H1 (cell line): ENCODE measurements at regions not wholly inside any gene's neighbourhood (a gene's known extent, or its start where the extent isn't known, plus 50 kb on each side); places are given as distances from the start of the nearest gene placed in this dataset.

Experiments
- BCL11A ChIP-seq, 2 experiments: IDR thresholded peaks; one replicate each; pipeline ENCODE4 v1.6.1; 2011; ENCODE audit warnings: low read depth in 2 of 2, low read length in 2 of 2, mild to moderate bottlenecking in 2 of 2
- BRCA1 ChIP-seq: IDR thresholded peaks from 2 replicates; pipeline ENCODE4 v1.6.1; 2012; ENCODE audit warnings: low read depth, low read length, improper control_type of control experiment
- EZH2 ChIP-seq: fragments of 200-600 bp; sonication (generic); IDR thresholded peaks from 2 replicates; pipeline ENCODE4 v1.7.1; 2012; ENCODE audit warnings: low read depth, mild to moderate bottlenecking, moderate library complexity, low read length, inconsistent platforms; ENCODE audit not compliant: severe bottlenecking
- HDAC6 ChIP-seq: IDR thresholded peaks from one replicate; pipeline ENCODE4 v1.7.1; 2012; ENCODE audit warnings: low read depth, mild to moderate bottlenecking, inconsistent platforms, low read length, moderate library complexity
- JUND ChIP-seq: IDR thresholded peaks from 2 replicates; pipeline ENCODE4 v1.6.1; 2011; ENCODE audit warnings: mild to moderate bottlenecking, improper control_type of control experiment, low read length
- PHF8 ChIP-seq: fragments of 200-600 bp; sonication (generic); conservative IDR thresholded peaks from 2 replicates; pipeline ENCODE4 v1.7.1; 2012; ENCODE audit warnings: low read depth, mild to moderate bottlenecking, inconsistent platforms, low read length, moderate library complexity
- POLR2AphosphoS5 ChIP-seq: IDR thresholded peaks from 2 replicates; pipeline ENCODE4 v1.6.1; 2011; ENCODE audit warnings: low read depth, low read length
- SAP30 ChIP-seq: fragments of 300-600 bp; sonication (generic); IDR thresholded peaks from 2 replicates; pipeline ENCODE4 v1.7.1; 2012; ENCODE audit warnings: low read length, moderate library complexity, mild to moderate bottlenecking, inconsistent platforms; ENCODE audit not compliant: insufficient read depth, insufficient replicate concordance
- TAF1 ChIP-seq: IDR thresholded peaks from 2 replicates; pipeline ENCODE4 v1.6.1; 2011; ENCODE audit warnings: mild to moderate bottlenecking, low read depth, low read length
- TF ChIP-seq, protein P1 (sequence below), 3 experiments: IDR thresholded peaks; 1 replicate in 2 of 3; 2 replicates in 1 of 3; pipeline versions ENCODE4 v1.5.1 to v1.6.1; 2011; ENCODE audit warnings: low read length in 3 of 3, mild to moderate bottlenecking in 3 of 3, inconsistent platforms in 2 of 3, low read depth in 1 of 3, moderate library complexity in 1 of 3; ENCODE audit not compliant: insufficient read depth in 1 of 3; ENCODE audit errors: control extremely low read depth in 1 of 3
- TF ChIP-seq, protein P2 (sequence below): IDR thresholded peaks from 2 replicates; pipeline ENCODE4 v1.6.1; 2012; ENCODE audit warnings: inconsistent platforms

DNA sequence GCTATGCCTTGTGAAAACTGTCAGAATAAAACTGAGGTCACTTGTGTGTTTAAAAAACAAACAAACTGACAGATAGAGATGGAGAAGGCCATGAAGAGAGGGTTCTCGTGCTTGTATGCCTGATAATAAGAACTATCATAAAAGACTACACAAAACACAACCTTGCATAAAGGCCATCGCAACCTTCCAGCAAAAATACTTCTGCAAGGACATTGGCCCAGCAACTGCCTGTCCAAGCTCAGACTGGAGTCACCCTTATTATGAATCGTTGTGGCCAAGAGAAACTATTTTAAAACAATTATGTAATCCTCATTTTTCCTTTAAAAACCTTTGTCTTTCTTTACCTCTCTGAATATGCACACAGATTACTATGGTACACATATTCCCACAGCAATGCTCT, 93.0 kb upstream of the SMLR1 start:
- TF ChIP-seq, protein P1, sequence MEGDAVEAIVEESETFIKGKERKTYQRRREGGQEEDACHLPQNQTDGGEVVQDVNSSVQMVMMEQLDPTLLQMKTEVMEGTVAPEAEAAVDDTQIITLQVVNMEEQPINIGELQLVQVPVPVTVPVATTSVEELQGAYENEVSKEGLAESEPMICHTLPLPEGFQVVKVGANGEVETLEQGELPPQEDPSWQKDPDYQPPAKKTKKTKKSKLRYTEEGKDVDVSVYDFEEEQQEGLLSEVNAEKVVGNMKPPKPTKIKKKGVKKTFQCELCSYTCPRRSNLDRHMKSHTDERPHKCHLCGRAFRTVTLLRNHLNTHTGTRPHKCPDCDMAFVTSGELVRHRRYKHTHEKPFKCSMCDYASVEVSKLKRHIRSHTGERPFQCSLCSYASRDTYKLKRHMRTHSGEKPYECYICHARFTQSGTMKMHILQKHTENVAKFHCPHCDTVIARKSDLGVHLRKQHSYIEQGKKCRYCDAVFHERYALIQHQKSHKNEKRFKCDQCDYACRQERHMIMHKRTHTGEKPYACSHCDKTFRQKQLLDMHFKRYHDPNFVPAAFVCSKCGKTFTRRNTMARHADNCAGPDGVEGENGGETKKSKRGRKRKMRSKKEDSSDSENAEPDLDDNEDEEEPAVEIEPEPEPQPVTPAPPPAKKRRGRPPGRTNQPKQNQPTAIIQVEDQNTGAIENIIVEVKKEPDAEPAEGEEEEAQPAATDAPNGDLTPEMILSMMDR (IDR thresholded peaks at IDR 0.05; ENCODE audit: control extremely low read depth in 1 of 3, insufficient read depth in 1 of 3, low read depth in 1 of 3, low read length in 3 of 3): no peak
- TF ChIP-seq BRCA1 (no peak), JUND (no peak), HDAC6 (no peak), SAP30 (no peak), POLR2AphosphoS5 (no peak), PHF8 (no peak), BCL11A (IDR thresholded peaks at IDR 0.05; ENCODE audit: low read depth in 2 of 2, low read length in 2 of 2) (no peak), EZH2 (no peak), TAF1 (no peak)
- TF ChIP-seq, protein P2, sequence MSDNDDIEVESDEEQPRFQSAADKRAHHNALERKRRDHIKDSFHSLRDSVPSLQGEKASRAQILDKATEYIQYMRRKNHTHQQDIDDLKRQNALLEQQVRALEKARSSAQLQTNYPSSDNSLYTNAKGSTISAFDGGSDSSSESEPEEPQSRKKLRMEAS: no peak
